ENCODE measurements at regions not wholly inside any gene's neighbourhood (a gene's known extent, or its start where the extent isn't known, plus 50 kb on each side); places are given as distances from the start of the nearest gene placed in this dataset.

DNA sequence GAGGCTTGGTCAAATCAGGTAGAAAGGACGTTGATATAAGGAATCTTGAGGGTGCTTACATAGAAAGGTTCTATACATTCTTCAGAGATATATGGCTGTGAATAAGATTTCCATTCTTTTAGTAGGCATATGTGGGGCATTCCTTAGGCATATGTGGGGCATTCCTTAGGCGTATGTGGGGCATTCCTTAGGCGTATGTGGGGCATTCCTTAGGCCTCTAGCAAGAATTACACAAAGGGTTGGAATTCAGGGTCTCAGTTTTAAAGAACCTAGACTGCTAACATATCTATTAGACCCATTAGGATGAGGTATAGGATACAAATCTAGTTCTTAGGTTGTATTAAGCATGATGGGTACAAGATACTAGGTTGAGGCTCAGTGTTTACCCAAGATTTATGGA, 607.8 kb downstream of the SI start:
- Histone ChIP-seq H3K36me3 (ENCODE audit: insufficient read depth, low read length) (no peaks in the 10 kb centered on the region), H3K27me3 (ENCODE audit: insufficient read depth, low read length) (no peaks in the 10 kb centered on the region), H3K4me3 (ENCODE audit: low read length) (no peak overlapping the region), H3K9me3 (ENCODE audit: low read length) (no peaks in the 10 kb centered on the region), H2AFZ (ENCODE audit: low read depth, low read length) (no peak overlapping the region), H3K4me1 (ENCODE audit: insufficient read depth, low read length) (no peaks in the 10 kb centered on the region)

GRCh38 chr3:164468055-164468454, 610.2 kb downstream of the SI start:
- no peaks in the 10 kb centered on the region for H3K36me3 ChIP-seq (ENCODE audit: insufficient read depth, low read length)

DNA sequence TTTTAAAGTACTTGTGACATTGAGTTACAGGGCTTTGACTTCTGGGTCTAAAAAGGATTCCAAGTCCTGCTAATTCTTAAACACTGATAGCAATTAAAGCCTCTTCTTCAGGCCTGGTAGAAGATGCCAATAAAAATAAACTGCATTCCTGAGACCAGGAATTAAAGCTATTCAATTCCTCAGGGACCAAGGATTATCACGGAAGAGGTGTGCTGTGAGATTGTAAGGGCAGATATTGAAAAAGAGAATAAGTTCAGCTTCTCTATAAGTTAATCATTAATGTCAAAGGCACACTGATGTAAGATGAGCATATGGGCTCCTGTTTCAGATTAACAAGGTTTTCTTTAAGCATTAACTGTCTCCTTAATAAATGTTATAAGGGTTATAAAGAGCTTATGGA, 611.3 kb downstream of the SI start:
- H3K4me3 ChIP-seq (ENCODE audit: low read length) = no peak overlapping the region
- H3K36me3 ChIP-seq (ENCODE audit: insufficient read depth, low read length) = no peaks in the 10 kb centered on the region
- no peaks in the 10 kb centered on the region for H3K27me3 ChIP-seq (ENCODE audit: insufficient read depth, low read length)
- no peak overlapping the region for H2AFZ ChIP-seq (ENCODE audit: low read depth, low read length)
- no peaks in the 10 kb centered on the region for H3K9me3 ChIP-seq (ENCODE audit: low read length)
- H3K4me1 ChIP-seq (ENCODE audit: insufficient read depth, low read length) = no peaks in the 10 kb centered on the region

More at GRCh38 chr3:164468055-164468454, 610.2 kb downstream of the SI start:
- H2AFZ ChIP-seq (ENCODE audit: low read depth, low read length) = no peak overlapping the region
- no peaks in the 10 kb centered on the region for H3K9me3 ChIP-seq (ENCODE audit: low read length)
- H3K4me3 ChIP-seq (ENCODE audit: low read length) = no peak overlapping the region
- no peaks in the 10 kb centered on the region for H3K4me1 ChIP-seq (ENCODE audit: insufficient read depth, low read length)
- no peaks in the 10 kb centered on the region for H3K27me3 ChIP-seq (ENCODE audit: insufficient read depth, low read length)

GRCh38 chr3:164465172-164465571, 613.1 kb downstream of the SI start:
- no peaks in the 10 kb centered on the region for H3K27me3 ChIP-seq (ENCODE audit: insufficient read depth, low read length)
- no peaks in the 10 kb centered on the region for H3K4me1 ChIP-seq (ENCODE audit: insufficient read depth, low read length)

DNA sequence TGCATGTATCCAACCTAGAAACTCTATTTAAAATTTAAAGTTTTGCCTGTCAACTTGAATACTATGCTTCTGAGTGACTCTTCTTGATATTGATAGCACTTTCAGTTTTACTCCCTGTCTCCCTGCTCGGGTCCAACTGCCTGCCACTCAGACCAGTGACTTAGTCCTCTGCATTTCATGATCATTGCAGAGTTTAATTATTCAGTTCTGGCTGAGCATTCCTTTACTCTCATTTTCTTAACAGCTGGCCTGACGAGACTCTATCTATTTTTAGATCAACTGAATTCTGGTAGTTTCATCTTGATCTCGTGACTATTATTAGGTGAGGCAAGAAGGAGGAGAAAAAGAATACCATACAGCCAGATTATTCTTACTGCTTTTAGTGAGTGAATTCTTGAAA, 617.4 kb downstream of the SI start:
- Histone ChIP-seq H3K9me3 (ENCODE audit: low read length) (no peaks in the 10 kb centered on the region), H3K27me3 (ENCODE audit: insufficient read depth, low read length) (no peaks in the 10 kb centered on the region), H3K4me1 (ENCODE audit: insufficient read depth, low read length) (no peaks in the 10 kb centered on the region), H2AFZ (ENCODE audit: low read depth, low read length) (no peak overlapping the region), H3K36me3 (ENCODE audit: insufficient read depth, low read length) (no peaks in the 10 kb centered on the region), H3K4me3 (ENCODE audit: low read length) (no peak overlapping the region)

More at GRCh38 chr3:164465172-164465571, 613.1 kb downstream of the SI start:
- Histone ChIP-seq H3K9me3 (ENCODE audit: low read length) (no peaks in the 10 kb centered on the region), H3K4me3 (ENCODE audit: low read length) (no peak overlapping the region), H2AFZ (ENCODE audit: low read depth, low read length) (no peak overlapping the region), H3K36me3 (ENCODE audit: insufficient read depth, low read length) (no peaks in the 10 kb centered on the region)

DNA sequence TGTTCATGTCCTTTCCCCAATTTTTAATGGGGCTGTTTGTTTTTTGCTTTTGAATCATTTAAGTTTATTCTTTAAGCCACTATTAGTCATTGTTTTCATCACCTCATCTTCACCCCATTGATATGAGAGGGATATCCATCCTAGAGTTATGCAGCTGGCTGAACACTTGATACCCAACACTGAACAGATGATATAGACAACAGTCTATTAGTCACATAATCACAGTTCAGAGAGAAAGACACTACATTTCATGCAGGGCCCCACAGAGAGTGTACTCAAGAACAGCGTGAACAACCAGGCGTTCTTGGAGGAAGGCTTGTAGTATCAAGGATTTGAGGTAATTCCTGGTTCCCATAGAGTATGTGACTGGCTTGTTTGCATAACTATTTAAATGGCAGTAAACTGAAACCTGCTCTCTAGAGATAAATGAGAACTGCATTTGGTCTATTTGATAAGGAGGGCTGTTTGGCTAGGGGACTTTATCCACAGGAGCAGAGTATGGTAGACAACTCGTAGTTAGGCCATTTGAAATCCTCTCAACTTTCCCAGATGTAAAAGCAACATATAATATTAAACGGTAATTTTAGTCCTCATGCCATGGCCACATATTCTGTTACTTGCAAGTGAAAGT, 618.7 kb downstream of the SI start:
- H3K4me1 ChIP-seq (ENCODE audit: insufficient read depth, low read length) = no peaks in the 10 kb centered on the region
- no peaks in the 10 kb centered on the region for H3K36me3 ChIP-seq (ENCODE audit: insufficient read depth, low read length)
- H3K9me3 ChIP-seq (ENCODE audit: low read length) = no peaks in the 10 kb centered on the region
- no peaks in the 10 kb centered on the region for H3K27me3 ChIP-seq (ENCODE audit: insufficient read depth, low read length)
- H3K4me3 ChIP-seq (ENCODE audit: low read length) = no peak overlapping the region
- H2AFZ ChIP-seq (ENCODE audit: low read depth, low read length) = no peak overlapping the region

GRCh38 chr3:164458986-164459385, 619.3 kb downstream of the SI start:
- Histone ChIP-seq H3K4me3 (ENCODE audit: low read length) (no peak overlapping the region), H3K9me3 (ENCODE audit: low read length) (no peaks in the 10 kb centered on the region), H3K36me3 (ENCODE audit: insufficient read depth, low read length) (no peaks in the 10 kb centered on the region), H2AFZ (ENCODE audit: low read depth, low read length) (no peak overlapping the region), H3K27me3 (ENCODE audit: insufficient read depth, low read length) (no peaks in the 10 kb centered on the region), H3K4me1 (ENCODE audit: insufficient read depth, low read length) (no peaks in the 10 kb centered on the region)

- Histone ChIP-seq H3K4me1 (ENCODE audit: insufficient read depth, low read length) (no peaks in the 10 kb centered on the region), H3K9me3 (ENCODE audit: low read length) (no peaks in the 10 kb centered on the region)
These were observed 624.6 kb downstream of the SI start for GRCh38 chr3:164453714-164454113.

GRCh38 chr3:164452707-164453106, 625.6 kb downstream of the SI start:
- peaks cover 2% of the 10 kb centered on the region for H3K9me3 ChIP-seq (ENCODE audit: low read length)
- H3K4me3 ChIP-seq (ENCODE audit: low read length) = no peak overlapping the region
- H2AFZ ChIP-seq (ENCODE audit: low read depth, low read length) = no peak overlapping the region
- no peaks in the 10 kb centered on the region for H3K36me3 ChIP-seq (ENCODE audit: insufficient read depth, low read length)
- no peaks in the 10 kb centered on the region for H3K27me3 ChIP-seq (ENCODE audit: insufficient read depth, low read length)
- no peaks in the 10 kb centered on the region for H3K4me1 ChIP-seq (ENCODE audit: insufficient read depth, low read length)

More at GRCh38 chr3:164453714-164454113, 624.6 kb downstream of the SI start:
- no peak overlapping the region for H2AFZ ChIP-seq (ENCODE audit: low read depth, low read length)
- no peaks in the 10 kb centered on the region for H3K36me3 ChIP-seq (ENCODE audit: insufficient read depth, low read length)
- no peaks in the 10 kb centered on the region for H3K27me3 ChIP-seq (ENCODE audit: insufficient read depth, low read length)
- no peak overlapping the region for H3K4me3 ChIP-seq (ENCODE audit: low read length)

DNA sequence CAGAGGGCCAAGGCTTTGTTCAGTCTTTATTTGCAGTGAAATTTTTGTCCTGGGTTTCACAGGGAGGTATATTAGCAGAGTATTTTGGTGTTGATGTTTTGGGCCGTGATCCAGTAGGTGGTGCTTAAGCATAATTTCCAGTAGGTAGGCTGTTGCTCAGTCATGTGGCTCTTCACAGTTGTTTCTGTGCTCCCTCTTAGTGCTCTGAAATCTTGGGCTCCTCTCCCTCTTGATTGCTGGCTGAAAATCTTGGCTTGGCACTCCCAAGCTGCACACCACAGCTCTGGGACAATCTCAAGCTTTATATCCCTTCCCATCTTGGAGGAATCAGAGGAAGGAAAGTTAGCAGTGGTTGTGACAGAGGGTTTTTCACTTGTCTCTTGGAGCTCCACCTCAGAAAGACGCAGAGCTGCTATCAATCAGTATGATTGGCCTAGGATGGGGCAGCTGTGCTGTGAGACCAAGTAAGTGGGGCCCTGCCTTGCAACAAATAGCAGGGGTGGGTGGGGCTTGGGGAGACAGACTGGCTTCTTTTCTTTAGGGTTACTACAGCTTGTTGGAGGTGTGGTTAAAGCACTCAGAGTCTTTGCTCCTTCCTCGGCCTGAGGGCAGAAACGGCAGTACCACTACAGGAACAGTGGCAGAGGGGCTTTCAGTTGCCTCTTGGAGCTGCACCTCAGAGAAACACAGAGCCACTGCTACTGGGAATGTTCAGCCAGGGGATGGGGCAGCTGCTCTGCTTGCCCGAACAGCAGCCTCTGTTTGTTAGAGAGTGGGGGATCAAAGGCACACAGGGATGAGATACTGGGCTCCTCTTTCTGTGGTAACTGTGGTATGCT, 627.0 kb downstream of the SI start:
- Histone ChIP-seq H3K27me3 (ENCODE audit: insufficient read depth, low read length) (no peaks in the 10 kb centered on the region), H3K9me3 (ENCODE audit: low read length) (peaks cover 2% of the 10 kb centered on the region), H3K36me3 (ENCODE audit: insufficient read depth, low read length) (no peaks in the 10 kb centered on the region), H3K4me1 (ENCODE audit: insufficient read depth, low read length) (no peaks in the 10 kb centered on the region), H3K4me3 (ENCODE audit: low read length) (no peak overlapping the region), H2AFZ (ENCODE audit: low read depth, low read length) (no peak overlapping the region)

DNA sequence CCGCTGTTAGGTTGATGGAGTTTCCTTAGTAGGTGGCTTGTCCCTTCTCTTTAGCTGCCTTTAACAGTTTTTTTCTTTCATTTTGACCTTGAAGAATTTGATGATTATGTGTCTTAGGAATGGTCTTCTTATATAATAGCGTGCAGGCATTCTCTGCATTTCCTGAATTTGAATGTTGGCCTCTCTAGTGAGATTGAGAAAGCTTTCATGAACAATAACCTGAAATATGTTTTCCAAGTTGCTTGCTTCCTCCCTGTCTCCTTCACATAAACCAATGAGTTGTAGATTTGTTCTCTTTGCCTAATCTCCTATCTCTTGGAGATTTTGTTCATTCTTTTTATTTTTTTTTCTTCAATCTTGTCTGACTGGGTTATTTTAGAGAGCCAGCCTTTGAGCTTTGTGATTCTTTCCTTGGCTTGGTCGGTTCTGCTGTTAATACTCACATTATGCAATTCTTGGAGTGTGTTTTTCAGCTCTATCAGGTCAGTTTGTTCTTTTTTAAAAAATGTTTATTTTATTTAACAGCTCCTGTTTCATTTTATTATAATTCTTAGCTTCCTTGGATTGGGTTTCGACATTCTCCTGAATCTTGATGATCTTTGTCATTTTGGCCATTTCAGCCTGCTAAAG, 627.9 kb downstream of the SI start:
- no peaks in the 10 kb centered on the region for H3K36me3 ChIP-seq (ENCODE audit: insufficient read depth, low read length)
- no peaks in the 10 kb centered on the region for H3K4me1 ChIP-seq (ENCODE audit: insufficient read depth, low read length)
- no peaks in the 10 kb centered on the region for H3K27me3 ChIP-seq (ENCODE audit: insufficient read depth, low read length)
- no peak overlapping the region for H3K4me3 ChIP-seq (ENCODE audit: low read length)
- H2AFZ ChIP-seq (ENCODE audit: low read depth, low read length) = no peak overlapping the region
- peaks cover 2% of the 10 kb centered on the region for H3K9me3 ChIP-seq (ENCODE audit: low read length)

DNA sequence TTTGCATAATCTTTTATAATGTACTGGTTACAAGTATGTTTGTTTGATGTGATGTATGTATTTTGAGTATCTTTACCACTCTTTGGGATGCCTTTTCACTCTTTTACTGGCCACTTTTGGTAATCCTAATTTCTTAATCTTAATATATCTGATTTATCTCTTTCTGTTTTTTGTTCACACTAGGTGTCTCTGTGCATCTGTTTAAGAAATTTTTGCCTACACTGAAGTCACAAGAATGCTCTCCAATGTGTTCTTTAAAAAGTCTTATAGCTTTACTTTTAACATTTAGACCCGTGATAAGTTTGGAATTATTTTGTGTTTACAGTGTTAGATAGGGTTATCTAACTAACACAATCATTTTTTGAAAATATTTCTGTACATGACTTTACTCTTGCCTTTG, 659.1 kb downstream of the SI start:
- no peaks in the 10 kb centered on the region for H3K27me3 ChIP-seq (ENCODE audit: insufficient read depth, low read length)
- H3K4me1 ChIP-seq (ENCODE audit: insufficient read depth, low read length) = peaks cover 4% of the 10 kb centered on the region
- H3K4me3 ChIP-seq (ENCODE audit: low read length) = no peak overlapping the region
- H2AFZ ChIP-seq (ENCODE audit: low read depth, low read length) = no peak overlapping the region
- H3K36me3 ChIP-seq (ENCODE audit: insufficient read depth, low read length) = no peaks in the 10 kb centered on the region
- no peaks in the 10 kb centered on the region for H3K9me3 ChIP-seq (ENCODE audit: low read length)

DNA sequence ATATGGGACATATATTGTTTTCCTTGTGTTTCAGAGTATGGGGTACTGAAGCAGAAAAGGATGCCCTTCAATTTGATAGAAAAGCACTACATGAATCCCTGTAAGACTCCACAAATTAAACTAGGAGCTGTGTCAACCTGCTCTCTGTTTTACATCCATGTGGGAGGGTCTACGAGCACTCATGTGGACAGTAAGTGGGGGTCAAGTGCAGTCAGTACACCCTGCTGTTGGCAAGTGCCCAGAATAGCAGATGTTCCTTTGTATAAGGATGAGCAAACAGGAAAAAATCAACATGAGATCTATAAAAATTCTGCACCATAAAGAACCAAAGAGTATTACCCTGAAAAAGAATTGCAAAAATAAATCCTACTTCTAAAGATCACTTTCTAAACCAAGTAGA, 659.9 kb downstream of the SI start:
- no peaks in the 10 kb centered on the region for H3K9me3 ChIP-seq (ENCODE audit: low read length)
- no peaks in the 10 kb centered on the region for H3K27me3 ChIP-seq (ENCODE audit: insufficient read depth, low read length)
- H3K4me1 ChIP-seq (ENCODE audit: insufficient read depth, low read length) = peaks cover 4% of the 10 kb centered on the region
- H3K4me3 ChIP-seq (ENCODE audit: low read length) = no peak overlapping the region
- no peaks in the 10 kb centered on the region for H3K36me3 ChIP-seq (ENCODE audit: insufficient read depth, low read length)
- no peak overlapping the region for H2AFZ ChIP-seq (ENCODE audit: low read depth, low read length)
